MCF 10A (cell line): ENCODE measurements at regions not wholly inside any gene's neighbourhood (a gene's known extent, or its start where the extent isn't known, plus 50 kb on each side); places are given as distances from the start of the nearest gene placed in this dataset.

Experiments used
- BruUV-seq: library from RNA; stranded (reverse); fragments of 400-500 nt; replicated peaks from 2 replicates; lab custom pipeline; 2021; lab: Mats Ljungman, UMichigan
- CTCF ChIA-PET: fragments of 300-600 bp; sonication (Branson Sonifier 250); formaldehyde crosslinking; extraction: SDS; loops from one replicate; lab custom pipeline; 2021; ENCODE audit warnings: antibody characterized with exemption, inconsistent platforms; lab: Yijun Ruan, JAX
- POLR2A ChIA-PET: fragments of 300-600, 350-650 bp; sonication (Branson Sonifier 250); formaldehyde crosslinking; extraction: SDS; loops from one replicate; lab custom pipeline; 2020; ENCODE audit warnings: antibody characterized with exemption, inconsistent platforms; lab: Yijun Ruan, JAX
- DNase-seq: peaks from one replicate; pipeline ENCODE4 v3.0.0-alpha.2; 2018; ENCODE audit not compliant: unreplicated experiment
- H3K27ac Mint-ChIP-seq: one replicate; pipeline ENCODE4 v1.8.0; 2022; ENCODE audit warnings: mild to moderate bottlenecking, low read depth, mixed read lengths; ENCODE audit not compliant: unreplicated experiment
- H3K27me3 Mint-ChIP-seq: one replicate; pipeline ENCODE4 v1.8.0; 2022; ENCODE audit warnings: mixed read lengths; ENCODE audit not compliant: insufficient read depth, unreplicated experiment
- H3K36me3 Mint-ChIP-seq: one replicate; pipeline ENCODE4 v1.8.0; 2022; ENCODE audit warnings: mild to moderate bottlenecking, moderate library complexity, mixed read lengths; ENCODE audit not compliant: insufficient read depth, unreplicated experiment
- H3K4me1 Mint-ChIP-seq: one replicate; pipeline ENCODE4 v1.8.0; 2022; ENCODE audit warnings: mixed read lengths; ENCODE audit not compliant: insufficient read depth, unreplicated experiment
- H3K4me3 Mint-ChIP-seq: one replicate; pipeline ENCODE4 v1.8.0; 2022; ENCODE audit warnings: mild to moderate bottlenecking, moderate library complexity, mixed read lengths; ENCODE audit not compliant: unreplicated experiment
- H3K9me3 Mint-ChIP-seq: one replicate; pipeline ENCODE4 v1.8.0; 2022; ENCODE audit warnings: mixed read lengths; ENCODE audit not compliant: unreplicated experiment
- CTCF ChIP-seq: fragments of 200-600 bp; IDR thresholded peaks from one replicate; pipeline ENCODE4 v1.8.0; 2022; ENCODE audit warnings: antibody characterized with exemption, mild to moderate bottlenecking; ENCODE audit not compliant: unreplicated experiment
- intact Hi-C: fragments of 100-400 bp; cut with micrococcal nuclease; formaldehyde crosslinking; loops from 2 replicates; pipeline ENCODE4 v1.14.1; 2022

GRCh38 chr5:124156415-124156996 is 589.9 kb downstream of the ZNF608 start:
- Mint-ChIP-seq H3K9me3 (peaks cover 32% of the 10 kb centered on the region), H3K4me1 (peaks cover 6% of the 10 kb centered on the region), H3K4me3 (no peak overlapping the region), H3K27me3 (no peaks in the 10 kb centered on the region), H3K27ac (no peak overlapping the region), H3K36me3 (peaks cover 5% of the 10 kb centered on the region)
- ChIA-PET CTCF (no interaction called here), POLR2A (interaction anchor here (0.9 kb wide), 1 partner anchor 246 kb away, joined by 3 read pairs; no protein-coding TSS in a partner anchor)
- TF ChIP-seq CTCF: no peak
- no peak for DNase-seq
- no TSS peak for BruUV-seq
- intact Hi-C loops: no loop called here

- BruUV-seq: no TSS peak
- Mint-ChIP-seq H3K4me3 (no peak overlapping the region), H3K27ac (no peak overlapping the region), H3K9me3 (peaks cover 32% of the 10 kb centered on the region), H3K4me1 (peaks cover 6% of the 10 kb centered on the region), H3K36me3 (peaks cover 5% of the 10 kb centered on the region), H3K27me3 (no peaks in the 10 kb centered on the region)
- TF ChIP-seq CTCF: no peak
- no peak for DNase-seq
- ChIA-PET POLR2A (interaction anchor here (0.7 kb wide), 1 partner anchor 1085 kb away, joined by 3 read pairs; no protein-coding TSS in a partner anchor), CTCF (interaction anchor here (0.6 kb wide), 1 partner anchor 1631 kb away, joined by 3 read pairs; no protein-coding TSS in a partner anchor)
- intact Hi-C loops: no loop called here
These were observed 591.7 kb downstream of the ZNF608 start for GRCh38 chr5:124154714-124155113.

- CTCF ChIA-PET: interaction anchor here (0.6 kb wide), 1 partner anchor 483 kb away, joined by 5 read pairs; no protein-coding TSS in a partner anchor
- POLR2A ChIA-PET: no interaction called here
- no TSS peak for BruUV-seq
- H3K4me3 Mint-ChIP-seq: no peak overlapping the region
- DNase-seq: no peak
- H3K27ac Mint-ChIP-seq: no peak overlapping the region
- H3K9me3 Mint-ChIP-seq: peaks cover 32% of the 10 kb centered on the region
- H3K36me3 Mint-ChIP-seq: peaks cover 5% of the 10 kb centered on the region
- peaks cover 6% of the 10 kb centered on the region for H3K4me1 Mint-ChIP-seq
- intact Hi-C loops: no loop called here
- no peaks in the 10 kb centered on the region for H3K27me3 Mint-ChIP-seq
- no peak for TF ChIP-seq CTCF
These were observed 592.9 kb downstream of the ZNF608 start for GRCh38 chr5:124153588-124153987.

- intact Hi-C loops: no loop called here
- peaks cover 6% of the 10 kb centered on the region for H3K4me1 Mint-ChIP-seq
- H3K9me3 Mint-ChIP-seq: peaks cover 5% of the 10 kb centered on the region
- BruUV-seq: no TSS peak
- DNase-seq: no peak
- POLR2A ChIA-PET: no interaction called here
- no peak overlapping the region for H3K27ac Mint-ChIP-seq
- CTCF ChIA-PET: interaction anchor here (0.6 kb wide), 1 partner anchor 17 kb away, joined by 4 read pairs; no protein-coding TSS in a partner anchor
- H3K36me3 Mint-ChIP-seq: no peaks in the 10 kb centered on the region
- H3K27me3 Mint-ChIP-seq: no peaks in the 10 kb centered on the region
- TF ChIP-seq CTCF: no peak
- no peak overlapping the region for H3K4me3 Mint-ChIP-seq
These were observed 597.9 kb downstream of the ZNF608 start for GRCh38 chr5:124148574-124148973.
